Dermis blood vessel endothelial cell (primary cell): ENCODE measurements at regions not wholly inside any gene's neighbourhood (a gene's known extent, or its start where the extent isn't known, plus 50 kb on each side); places are given as distances from the start of the nearest gene placed in this dataset.
"Not testable (repeated sequence)": the region's sequence is repeated elsewhere in the genome, so short reads cannot be mapped to it uniquely, and the experiment has no call there.

Source experiments
- DNase-seq: peaks from one replicate; pipeline ENCODE4 v3.0.0; 2010

DNA sequence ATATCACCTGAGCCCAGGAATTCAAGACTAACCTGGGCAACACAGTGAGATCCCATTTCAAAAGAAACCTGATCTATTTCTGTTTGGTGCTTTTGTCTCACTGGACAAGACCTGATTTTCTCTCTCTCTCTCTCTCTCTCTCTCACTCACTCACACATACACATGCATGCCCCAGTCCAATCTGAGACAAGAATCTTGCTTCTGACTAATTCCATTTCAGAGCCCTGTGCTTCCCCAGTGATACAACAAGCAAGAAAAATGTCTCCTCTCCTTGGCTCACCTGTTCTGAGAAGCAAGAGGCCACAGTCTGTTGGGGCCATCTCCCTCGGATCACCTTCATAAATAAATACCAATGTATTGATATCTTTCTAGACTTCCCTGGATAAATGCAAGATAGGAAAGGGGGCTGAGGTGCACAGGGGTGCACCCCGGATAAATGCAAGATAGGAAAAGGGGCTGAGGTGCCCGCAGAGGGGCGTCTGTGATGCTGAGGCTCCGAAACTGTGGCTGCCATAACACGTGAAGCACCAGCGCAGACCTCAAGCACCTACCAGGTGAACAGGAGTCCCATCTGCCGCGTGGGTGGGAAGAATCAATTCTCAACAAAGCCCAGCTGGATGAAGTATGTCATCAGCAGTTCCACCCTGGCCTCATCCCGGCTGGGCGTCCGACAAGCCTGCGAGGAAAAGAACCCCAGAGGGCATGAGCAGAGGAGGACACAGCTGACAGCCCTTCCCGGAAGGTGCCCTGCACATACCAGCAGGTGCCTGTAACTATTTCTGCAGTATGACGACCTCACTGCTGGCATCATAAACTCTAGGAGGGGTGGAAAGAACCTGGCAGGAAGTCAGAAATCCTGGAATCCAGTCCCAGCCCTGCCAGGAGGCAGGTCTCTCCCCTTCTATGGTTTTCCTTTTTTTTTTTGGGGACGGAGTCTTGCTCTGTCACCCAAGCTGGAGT is 280.0 kb downstream of the GOLGA6L6 start:
- not testable (repeated sequence) for DNase-seq

DNA sequence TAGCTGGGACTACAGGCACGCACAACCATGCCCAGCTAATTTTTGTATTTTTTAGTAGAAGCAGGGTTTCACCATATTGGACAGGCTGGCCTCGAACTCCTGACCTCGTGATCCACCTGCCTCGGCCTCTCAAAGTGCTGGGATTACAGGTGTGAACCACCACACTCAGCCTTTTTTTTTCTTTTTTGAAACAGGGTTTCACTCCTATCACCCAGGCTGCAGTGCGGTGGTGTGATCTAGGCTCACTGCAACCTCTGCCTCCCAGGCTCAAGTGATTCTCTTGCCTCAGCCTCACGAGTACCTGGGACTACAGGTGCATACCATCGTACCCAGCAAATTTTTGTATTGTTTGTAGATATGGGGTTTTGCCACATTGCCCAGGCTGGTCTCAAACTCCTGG is 280.9 kb downstream of the GOLGA6L6 start:
- DNase-seq = not testable (repeated sequence)

DNA sequence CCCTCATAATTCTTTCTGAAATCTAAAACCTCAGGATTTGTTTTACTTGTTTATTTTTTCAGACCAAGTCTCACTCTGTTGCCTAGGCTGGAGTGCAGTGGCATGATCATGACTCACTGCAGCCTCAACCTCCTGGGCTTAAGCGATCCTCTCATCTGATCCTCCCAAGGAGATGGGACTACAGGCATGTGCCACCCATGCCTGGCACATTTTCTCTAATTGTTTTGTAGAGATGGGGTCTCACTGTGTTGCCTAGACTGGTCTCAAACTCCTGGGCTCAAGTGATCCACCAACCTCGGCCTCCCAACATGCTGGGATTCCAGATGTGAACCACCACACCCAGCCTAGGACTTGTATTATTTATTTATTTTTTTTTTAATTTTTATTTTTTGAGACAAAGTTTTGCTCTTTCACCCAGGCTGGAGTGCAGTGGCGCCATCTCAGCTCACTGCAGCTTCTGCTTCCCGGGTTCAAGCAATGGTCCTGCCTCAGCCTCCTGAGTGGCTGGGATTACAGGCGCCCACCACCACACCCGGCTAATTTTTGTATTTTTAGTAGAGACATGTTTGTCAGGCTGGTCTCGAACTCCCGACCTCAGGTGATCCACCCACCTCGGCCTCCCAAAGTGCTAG is 281.9 kb downstream of the GOLGA6L6 start:
- DNase-seq = not testable (repeated sequence)

DNA sequence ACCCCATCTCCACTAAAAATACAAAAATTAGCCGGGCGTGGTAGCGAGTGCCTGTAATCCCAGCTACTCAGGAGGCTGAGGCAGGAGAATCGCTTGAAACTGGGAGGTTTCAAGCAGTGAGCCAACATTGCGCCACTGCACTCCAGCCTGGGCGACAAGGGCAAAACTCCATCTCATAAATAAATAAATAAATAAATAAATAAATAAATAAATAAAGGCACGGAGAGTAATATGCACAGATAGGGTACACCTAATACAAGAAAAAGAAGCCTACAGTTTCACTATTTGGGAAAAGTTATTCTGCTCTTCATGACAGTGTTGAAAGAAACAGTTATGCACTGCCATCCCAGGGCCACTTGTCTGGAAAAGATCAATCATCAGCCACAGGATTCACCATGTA is 285.2 kb downstream of the GOLGA6L6 start:
- DNase-seq = not testable (repeated sequence)

DNA sequence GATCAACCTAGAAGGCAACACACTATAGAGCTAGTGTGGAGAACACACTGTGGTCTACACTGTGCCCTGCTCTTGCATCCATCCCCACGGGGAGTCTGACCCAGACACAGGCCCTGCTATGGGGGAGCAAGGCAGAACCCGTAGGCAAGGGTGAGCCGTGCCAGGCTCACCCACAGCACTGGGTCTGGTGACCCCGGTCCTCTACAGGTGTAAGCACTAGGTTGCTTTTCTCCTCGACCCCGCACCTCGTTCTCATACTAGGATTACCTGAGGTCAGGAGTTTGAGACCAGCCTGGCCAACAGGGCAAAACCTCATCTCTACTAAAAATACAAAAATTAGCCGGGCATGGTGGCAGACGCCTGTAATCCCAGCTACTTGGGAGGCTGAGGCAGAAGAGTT is 286.0 kb downstream of the GOLGA6L6 start:
- DNase-seq = not testable (repeated sequence)

DNA sequence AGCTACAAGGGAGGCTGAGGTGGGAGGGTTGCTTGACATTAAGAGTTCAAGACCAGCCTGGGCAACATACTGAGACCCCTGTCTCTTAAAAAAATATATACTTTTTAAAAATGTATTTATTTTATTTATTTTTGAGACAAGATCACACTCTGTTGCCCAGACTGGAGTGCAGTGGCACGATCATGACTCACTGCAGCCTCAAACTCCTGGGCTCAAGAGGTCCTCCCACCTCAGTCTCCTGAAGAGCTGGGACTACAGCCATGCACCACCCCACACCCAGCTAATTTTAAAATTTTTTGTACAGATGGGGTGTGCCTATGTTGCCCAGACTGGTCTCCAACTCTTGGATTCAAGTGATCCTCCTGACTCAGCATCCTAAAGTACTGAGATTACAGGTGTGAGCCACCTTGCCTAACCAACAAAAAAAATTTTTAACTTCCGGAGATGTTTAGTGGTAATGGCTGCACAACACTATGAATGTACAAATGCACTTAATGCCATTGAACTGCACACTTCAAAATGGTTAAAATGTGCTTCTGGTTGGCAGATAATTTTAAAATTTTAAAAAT is 288.5 kb downstream of the GOLGA6L6 start:
- DNase-seq = not testable (repeated sequence)

DNA sequence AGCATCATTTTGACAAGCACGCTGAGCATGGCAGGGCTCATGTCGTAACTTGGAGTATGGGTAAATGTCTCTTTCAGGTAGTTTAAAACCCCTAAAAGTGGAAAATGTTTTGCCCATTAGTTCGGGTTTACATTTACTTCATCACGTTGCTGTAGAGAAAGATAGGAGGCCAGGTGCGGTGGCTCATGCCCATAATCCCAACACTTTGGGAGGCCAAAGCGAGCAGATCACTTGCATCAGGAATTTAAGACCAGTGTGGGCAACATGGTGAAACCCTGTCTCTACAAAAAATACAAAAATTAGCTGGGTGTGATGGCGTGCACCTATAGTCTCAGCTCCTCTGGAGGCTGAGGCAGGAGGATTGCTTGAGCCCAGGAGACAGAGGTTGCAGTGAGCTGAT is 289.6 kb downstream of the GOLGA6L6 start:
- not testable (repeated sequence) for DNase-seq

DNA sequence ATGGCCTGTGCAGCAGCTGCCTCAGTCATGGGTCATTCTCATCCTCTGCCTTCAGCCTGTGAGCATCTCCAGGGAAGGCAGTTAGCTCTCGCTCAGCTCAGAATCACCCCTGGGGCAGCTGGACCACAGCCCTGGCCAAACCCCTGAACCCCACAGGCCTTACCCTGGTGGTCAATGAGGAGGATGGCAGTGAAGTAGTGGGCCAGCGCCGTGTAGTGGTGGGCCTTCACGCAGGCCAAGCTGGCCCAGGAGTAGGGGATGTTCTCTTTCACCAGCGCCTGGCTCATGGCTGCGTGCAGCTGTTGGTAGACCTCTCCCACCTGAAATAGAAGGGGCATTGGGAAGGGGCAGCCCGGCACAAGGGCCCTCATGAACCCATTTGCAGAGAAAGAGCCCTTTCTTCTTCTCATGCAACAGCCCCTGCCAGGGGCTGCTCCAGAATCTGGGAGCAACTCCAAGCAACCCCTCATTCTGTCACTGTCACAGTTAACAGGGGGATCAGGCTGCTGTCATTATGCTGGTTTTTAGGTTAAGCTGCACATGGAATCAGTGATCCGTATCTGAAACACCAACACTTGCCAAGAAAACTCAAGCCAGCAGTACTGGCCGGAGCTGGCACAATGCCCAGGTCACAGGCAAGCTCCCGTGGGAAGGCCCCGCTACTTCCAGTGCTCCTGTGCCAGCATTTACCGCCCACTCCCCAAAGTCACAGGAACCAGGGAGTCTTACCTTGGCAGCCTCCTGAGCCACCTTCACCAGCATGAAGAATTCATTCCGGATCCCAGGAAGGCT is 290.2 kb downstream of the GOLGA6L6 start:
- not testable (repeated sequence) for DNase-seq

DNA sequence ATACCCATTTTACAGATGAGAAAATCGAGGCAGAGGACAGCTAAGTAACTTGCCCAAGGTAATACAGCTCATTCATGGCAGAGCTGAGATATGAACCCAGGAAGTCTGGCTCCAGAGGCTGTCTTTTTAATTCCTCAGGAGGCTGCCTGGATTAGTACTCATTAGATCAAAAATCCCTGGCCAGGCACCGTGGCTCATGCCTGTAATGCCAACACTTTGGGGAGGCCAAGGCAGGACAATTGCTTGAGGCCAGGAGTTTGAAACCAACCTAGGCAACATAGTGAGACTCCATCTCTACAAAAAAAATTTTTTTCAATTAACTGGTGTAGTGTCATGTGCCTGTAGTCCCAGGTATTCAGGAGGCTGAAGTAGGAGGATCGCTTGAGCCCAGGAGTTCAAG is 291.4 kb downstream of the GOLGA6L6 start:
- not testable (repeated sequence) for DNase-seq

DNA sequence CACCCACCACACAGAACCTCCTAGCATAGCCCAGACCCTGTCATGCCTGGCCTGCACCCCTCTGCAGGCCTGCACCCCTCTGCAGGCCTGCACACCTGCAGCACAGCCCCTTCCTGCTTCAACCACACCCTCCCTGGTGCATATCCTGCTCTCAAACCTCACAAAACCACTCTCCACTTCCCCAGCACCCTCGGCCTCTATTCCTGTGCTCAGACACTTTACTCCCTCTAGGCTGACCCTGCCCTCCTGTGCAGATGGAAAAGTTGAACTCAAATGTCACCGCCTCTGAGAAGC is 292.0 kb downstream of the GOLGA6L6 start:
- DNase-seq = not testable (repeated sequence)

DNA sequence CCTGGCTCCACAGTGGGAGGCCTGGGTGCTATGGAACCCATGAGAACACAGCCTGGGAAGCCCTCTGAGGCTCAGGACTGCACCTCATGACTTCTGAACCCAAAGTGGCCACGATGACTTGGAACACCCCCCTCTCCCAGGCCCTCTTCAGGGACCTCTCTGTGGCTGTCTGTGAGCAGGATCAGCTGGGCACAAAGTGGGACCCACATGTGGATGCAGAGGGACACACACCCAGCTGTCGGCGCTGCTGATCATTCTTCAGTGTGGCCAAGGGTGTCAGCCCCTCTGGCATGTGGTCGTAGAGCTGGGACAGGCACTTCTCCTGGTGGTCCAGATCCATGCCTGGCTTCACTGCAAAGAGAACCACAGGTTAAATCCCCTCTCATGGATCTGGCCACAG is 293.2 kb downstream of the GOLGA6L6 start:
- not testable (repeated sequence) for DNase-seq

DNA sequence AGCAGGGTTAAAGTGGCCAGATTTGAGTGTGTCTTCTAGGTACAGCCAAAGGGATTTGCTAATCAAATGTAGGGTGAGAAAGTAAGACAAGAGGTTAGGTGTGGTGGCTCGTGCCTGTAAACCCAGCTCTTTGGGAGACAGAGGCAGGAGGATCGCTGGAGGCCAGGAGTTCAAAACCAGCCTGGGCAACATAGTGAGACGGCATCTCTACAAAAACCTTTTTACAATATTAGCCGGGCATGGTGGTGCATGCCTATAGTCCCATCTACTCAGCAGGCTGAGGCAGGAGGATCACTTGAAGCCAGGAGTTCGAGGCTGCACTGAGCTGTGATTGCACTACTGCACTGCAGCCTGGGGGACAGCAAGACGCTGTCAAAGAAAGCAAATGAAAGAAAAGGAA is 294.5 kb downstream of the GOLGA6L6 start:
- not testable (repeated sequence) for DNase-seq

DNA sequence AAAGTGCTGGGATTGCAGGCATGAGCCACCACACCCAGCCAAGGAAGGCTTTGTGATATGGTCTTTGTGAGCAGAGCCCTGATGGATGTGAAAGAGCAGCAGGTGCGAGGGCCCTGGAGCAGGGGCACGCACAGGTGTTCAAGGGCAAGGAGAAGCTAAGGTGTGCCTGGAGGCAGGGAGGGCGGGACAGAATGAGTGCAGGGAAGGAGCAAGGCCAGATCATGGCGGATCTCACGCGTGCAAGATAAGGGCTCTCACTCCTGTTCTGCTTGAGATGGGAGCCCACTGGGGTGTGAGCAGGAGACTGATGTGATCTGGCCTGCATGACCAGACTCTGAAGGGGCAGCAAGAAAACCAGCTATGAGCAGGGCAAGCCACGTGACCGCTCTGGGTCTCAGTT is 295.0 kb downstream of the GOLGA6L6 start:
- not testable (repeated sequence) for DNase-seq

DNA sequence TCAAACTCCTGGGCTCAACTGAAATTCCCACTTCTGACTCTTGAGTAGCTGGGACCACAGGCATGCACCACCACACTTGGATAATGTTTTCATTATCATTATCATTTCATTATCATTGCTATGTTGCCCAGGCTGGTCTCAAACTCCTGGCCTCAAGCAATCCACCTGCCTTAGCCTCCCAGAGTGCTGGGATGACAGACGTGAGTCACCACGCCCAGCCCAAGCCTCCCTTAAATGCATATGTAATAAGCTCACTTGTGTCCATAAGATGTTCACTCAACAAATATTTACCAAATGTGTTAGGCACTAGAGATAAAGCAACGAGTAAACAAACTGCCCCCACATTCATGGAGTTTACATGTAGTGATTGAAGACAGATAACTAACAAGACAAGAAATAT is 295.7 kb downstream of the GOLGA6L6 start:
- DNase-seq = not testable (repeated sequence)

DNA sequence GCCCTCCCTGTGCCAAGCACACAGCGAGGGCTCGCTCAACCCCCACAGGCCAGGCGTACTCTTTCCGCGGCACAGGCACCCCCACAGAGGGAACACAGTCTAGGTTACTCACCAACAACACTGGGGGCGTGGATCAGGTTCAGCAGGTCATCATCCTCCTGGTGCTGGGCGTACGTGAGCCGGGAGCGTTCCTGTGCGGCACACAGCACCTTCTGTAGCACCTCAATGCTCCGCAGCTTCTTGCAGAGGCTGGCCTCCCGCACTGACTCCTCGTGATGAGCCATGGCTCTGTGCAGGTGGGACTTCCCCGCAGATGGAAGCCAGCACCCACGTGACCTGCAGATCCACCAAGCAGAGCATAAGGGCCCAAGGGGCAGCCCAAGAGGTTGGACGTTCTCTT is 296.8 kb downstream of the GOLGA6L6 start:
- not testable (repeated sequence) for DNase-seq

DNA sequence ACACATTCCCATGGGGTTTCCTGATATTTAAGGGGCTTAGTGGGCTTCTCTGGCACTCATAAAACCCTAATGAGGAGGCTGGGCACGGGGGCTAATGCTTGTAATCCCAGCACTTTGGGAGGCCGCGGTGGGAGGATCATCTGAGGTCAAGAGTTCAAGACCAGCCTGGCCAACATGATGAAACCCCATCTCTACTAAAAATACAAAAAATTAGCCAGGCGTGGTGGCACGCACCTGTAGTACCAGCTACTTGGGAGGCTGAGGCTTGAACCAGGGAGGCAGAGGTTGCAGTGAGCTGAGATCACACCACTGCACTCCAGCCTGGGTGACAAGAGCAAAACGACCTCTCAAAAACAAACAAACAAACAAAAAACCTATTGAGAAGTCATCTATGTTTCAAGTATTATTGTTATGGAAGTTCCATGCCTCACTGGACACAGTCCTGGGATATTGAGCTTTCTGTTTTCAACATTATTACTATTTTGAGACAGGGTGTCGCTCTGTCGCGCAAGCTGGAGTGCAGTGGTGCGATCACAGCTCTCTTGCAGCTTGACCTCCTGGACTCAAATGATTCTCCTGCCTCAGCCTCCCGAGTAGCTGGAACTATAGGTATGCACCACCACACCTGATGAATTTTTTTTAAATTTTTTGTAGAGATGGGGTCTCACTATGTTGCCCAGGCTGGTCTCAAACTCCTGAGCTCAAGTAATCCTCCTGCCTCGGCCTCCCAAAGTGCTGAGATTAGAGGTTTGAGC is 297.9 kb downstream of the GOLGA6L6 start:
- DNase-seq = not testable (repeated sequence)

DNA sequence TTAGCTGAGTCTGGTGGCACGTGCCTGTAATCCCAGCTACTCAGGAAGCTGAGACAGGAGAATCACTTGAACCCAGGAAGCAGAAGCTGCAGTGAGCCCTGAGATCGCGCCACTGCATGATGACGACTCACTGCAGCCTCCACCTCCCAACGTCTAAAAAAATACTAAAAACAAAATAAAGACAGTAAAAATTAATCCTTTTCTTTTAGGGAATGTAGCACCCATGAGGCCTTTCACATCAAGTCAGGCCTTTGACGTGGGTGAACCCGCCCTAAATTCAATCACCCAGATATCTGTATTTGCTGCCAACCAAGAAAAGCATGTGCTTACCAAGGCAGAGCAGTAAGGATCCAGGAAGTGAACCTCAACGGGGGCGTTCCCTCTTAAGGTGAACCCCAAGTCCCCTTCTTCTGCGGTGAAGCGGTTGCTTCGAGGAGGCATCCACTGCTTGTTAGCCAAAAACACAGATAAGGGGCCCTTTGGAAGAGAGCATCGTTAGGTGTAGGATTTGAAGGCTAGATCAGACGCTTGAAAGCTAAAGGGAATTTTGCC is 301.2 kb downstream of the GOLGA6L6 start:
- DNase-seq = not testable (repeated sequence)

DNA sequence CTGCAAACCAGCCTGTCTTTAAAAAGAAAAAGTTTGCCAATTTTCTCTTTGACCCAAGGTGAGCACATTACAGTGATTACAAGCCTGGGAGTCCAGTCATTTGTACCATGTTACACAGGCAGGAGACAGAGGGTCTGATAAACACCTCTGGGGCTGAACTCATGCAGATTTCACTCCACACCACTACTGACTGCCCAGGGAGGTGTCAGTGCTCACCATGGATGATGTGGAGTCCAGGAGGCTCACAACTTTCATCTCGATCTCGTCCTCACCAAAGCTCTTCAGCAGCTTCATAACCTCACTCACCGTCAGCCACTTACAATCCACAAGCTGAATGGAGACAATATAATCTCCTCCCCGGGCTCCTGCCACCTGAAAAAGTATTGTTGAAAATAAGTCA is 302.4 kb downstream of the GOLGA6L6 start:
- DNase-seq = not testable (repeated sequence)

DNA sequence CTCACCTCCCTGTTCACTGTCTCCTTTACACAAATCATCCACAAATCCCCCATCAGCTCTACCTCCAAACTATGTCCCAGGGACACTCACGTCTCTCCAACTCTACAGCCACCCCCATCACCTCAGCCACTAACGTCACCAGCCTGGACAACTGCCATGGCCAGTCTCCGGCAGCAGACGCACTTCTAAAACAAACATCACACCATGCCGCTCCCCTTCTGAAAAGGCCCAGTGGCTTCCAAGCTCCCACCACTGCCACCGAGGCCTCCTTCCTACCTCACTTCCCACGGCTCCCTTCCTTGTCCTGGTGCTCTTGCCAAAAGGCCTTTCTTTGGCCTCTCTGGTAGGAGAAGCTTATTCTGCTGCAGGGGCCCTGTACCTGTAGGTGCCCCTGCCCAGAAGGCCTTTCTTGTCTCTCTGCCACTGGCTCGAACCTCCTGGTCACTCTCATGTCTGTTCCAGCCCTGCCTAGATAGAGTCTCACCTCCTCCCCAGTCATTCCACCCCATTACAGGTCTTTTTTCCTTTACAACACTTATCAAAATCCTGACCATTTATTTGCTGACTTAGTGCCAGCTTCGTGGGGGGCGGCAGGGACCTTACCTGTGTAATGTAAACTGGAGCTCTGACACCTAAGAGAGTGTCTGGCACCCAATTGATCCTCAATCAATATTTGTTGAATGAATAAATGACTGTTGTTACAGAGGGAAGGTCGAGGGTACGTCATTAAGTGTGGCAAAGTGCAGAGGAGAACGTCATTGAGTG is 304.2 kb downstream of the GOLGA6L6 start:
- DNase-seq = not testable (repeated sequence)

DNA sequence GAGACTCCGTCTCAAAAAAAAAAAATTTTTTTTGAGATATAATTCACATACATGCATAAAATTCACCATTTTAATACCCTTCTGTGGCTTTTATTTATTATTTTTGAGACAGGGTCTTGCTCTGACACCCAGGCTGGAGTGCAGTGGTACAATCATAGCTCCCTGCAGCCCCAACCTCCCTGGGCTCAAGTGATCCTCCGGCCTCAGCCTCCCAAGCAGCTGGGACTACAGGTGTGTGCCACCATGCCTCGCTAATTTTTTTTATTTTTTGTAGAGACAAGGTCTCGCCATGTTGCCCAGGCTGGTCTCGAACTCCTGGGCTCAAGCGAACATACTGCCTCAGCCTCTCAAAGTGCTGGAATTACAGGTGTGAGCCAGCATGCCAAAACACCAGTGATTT is 305.9 kb downstream of the GOLGA6L6 start:
- DNase-seq = not testable (repeated sequence)

DNA sequence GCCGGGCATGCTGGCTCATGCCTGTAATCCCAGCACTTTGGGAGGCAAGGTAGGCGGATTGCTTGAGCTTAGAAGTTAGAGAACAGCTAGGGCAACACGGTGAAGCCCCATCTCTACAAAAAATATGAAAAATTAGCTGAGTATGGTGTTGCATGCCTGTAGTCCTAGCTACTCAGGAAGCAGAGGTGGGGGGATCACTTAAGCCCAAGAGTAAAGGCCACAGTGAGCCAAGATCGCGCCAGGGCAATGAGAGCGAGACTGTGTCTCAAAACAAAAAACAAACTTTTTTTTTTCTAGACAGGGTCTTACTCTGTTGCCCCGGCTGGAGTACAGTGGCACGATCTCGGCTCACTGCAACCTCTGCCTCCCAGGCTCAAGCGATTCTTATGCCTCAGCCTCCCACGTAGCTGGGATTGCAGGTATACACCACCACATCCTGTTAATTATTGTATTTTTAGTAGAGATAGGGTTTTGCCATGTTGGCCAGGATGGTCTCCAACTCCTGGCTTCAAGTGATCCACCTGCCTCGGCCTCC is 307.5 kb downstream of the GOLGA6L6 start:
- DNase-seq = not testable (repeated sequence)
